Activated CD4-positive, alpha-beta T cell treated with anti-CD3 and anti-CD28 coated beads for 36 hours (primary cell): ENCODE measurements at regions not wholly inside any gene's neighbourhood (a gene's known extent, or its start where the extent isn't known, plus 50 kb on each side); places are given as distances from the start of the nearest gene placed in this dataset.

Experiments used
- ATAC-seq: fragments of 200-7000 bp; cut with Tn5 transposase; one replicate; pipeline ENCODE4 v1.10.0; 2021; ENCODE audit warnings: mild to moderate bottlenecking, moderate library complexity
- CTCF ChIA-PET: fragments of 350-600 bp; sonication (Branson Sonifier 250); formaldehyde crosslinking; loops from one replicate; lab custom pipeline; 2021; ENCODE audit warnings: antibody characterized with exemption; lab: Charles Lee
- POLR2A ChIA-PET: fragments of 350-600 bp; sonication (Branson Sonifier 250); formaldehyde crosslinking; loops from one replicate; lab custom pipeline; 2021; ENCODE audit warnings: antibody characterized with exemption, inconsistent platforms; lab: Charles Lee
- DNase-seq: peaks from one replicate; pipeline ENCODE4 v3.0.0-alpha.2; 2020
- H3K27ac Mint-ChIP-seq: one replicate; pipeline ENCODE4 v1.8.0; 2021; ENCODE audit warnings: mixed read lengths
- H3K27me3 Mint-ChIP-seq: one replicate; pipeline ENCODE4 v1.8.0; 2021; ENCODE audit warnings: mixed read lengths
- H3K36me3 Mint-ChIP-seq: one replicate; pipeline ENCODE4 v1.8.0; 2021; ENCODE audit warnings: low read depth, mixed read lengths
- H3K4me1 Mint-ChIP-seq: one replicate; pipeline ENCODE4 v1.8.0; 2021; ENCODE audit warnings: mixed read lengths
- H3K4me3 Mint-ChIP-seq: one replicate; pipeline ENCODE4 v1.8.0; 2021; ENCODE audit warnings: mild to moderate bottlenecking, moderate library complexity, mixed read lengths
- H3K9me3 Mint-ChIP-seq: one replicate; pipeline ENCODE4 v1.8.0; 2021; ENCODE audit warnings: low read depth, mixed read lengths
- intact Hi-C, 2 experiments: fragments of 100-400 bp; cut with DNase I in 1 of 2; cut with micrococcal nuclease in 1 of 2; formaldehyde crosslinking; loops; one replicate each; pipeline versions ENCODE4 v1.14.2 to v1.15.1; 2022 to 2024; cut with DNase I, micrococcal nuclease

DNA sequence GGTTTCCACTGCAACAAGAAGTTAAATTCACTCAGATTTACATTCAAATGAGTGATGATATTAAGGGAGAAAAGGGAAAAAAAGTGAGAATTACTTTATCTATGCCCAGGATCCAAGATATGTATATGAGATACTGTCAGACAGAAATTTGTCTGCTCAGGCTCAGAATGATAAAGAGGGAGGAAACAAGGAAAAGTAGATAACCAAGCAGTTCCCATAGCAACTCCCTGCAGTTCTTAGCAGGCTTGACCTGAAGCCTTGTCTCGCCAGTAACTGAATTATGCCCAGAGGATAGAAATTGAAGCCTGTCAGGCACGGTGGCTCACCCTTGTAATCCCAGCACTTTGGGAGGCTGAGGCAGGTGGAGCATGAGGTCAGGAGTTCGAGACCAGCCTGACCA is 304.4 kb downstream of the TLE1 start:
- DNase-seq (no peak), ATAC-seq (no peak)
- H3K4me1 Mint-ChIP-seq, result no peaks in the 10 kb centered on the region
- intact Hi-C loops, result no loop called here
- no peaks in the 10 kb centered on the region for H3K36me3 Mint-ChIP-seq
- H3K9me3 Mint-ChIP-seq, result no peaks in the 10 kb centered on the region
- H3K27me3 Mint-ChIP-seq, result no peaks in the 10 kb centered on the region
- ChIA-PET POLR2A (no interaction called here), CTCF (no interaction called here)
- H3K27ac Mint-ChIP-seq, result no peak overlapping the region
- H3K4me3 Mint-ChIP-seq, result no peak overlapping the region

DNA sequence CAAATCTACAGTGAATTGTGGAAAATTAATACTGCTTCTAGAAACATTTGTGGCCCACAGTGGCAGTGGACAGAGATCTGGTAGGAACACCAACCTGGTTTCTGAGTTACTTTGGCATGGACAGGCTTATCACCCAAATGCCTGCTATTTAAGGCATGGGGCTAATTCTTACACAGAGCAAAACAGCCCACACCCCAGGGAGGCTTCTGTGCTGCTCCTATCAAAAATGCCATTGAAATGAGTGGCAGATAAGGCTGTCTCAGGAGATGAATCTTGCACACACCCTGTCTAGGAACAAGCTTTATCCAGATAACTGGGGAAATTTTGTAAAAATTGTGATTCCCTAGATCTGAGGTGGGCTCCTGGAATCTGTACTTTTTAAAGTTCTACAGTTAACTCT is 307.1 kb downstream of the TLE1 start:
- no peaks in the 10 kb centered on the region for H3K9me3 Mint-ChIP-seq
- H3K36me3 Mint-ChIP-seq, result no peaks in the 10 kb centered on the region
- intact Hi-C loops, result no loop called here
- DNase-seq (no peak), ATAC-seq (no peak)
- no peak overlapping the region for H3K4me3 Mint-ChIP-seq
- POLR2A ChIA-PET, result no interaction called here
- no peak overlapping the region for H3K27ac Mint-ChIP-seq
- H3K4me1 Mint-ChIP-seq, result no peaks in the 10 kb centered on the region
- CTCF ChIA-PET, result no interaction called here
- no peaks in the 10 kb centered on the region for H3K27me3 Mint-ChIP-seq

DNA sequence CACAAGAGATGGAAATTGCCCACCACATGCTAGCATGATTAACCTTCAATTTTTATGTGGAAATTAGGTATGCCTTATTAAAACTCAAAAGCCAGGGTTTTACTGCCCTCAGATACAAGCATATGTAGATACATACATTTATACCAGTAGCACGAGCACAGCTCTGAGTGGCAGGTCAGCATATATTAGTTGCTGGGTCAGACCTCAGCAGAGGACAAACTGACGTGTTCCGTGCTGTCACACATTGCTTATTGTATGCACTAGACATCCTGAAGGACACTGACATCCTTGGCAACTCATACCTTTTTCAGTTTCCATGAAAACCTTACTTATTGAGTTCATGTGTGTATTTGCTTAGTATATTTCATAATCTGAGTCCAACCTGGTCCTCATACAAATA is 307.7 kb downstream of the TLE1 start:
- H3K4me1 Mint-ChIP-seq, result no peaks in the 10 kb centered on the region
- POLR2A ChIA-PET, result no interaction called here
- CTCF ChIA-PET, result no interaction called here
- ATAC-seq, result no peak
- intact Hi-C loops, result no loop called here
- DNase-seq, result no peak
- H3K9me3 Mint-ChIP-seq, result no peaks in the 10 kb centered on the region
- H3K27me3 Mint-ChIP-seq, result no peaks in the 10 kb centered on the region
- H3K4me3 Mint-ChIP-seq, result no peak overlapping the region
- H3K36me3 Mint-ChIP-seq, result no peaks in the 10 kb centered on the region
- no peak overlapping the region for H3K27ac Mint-ChIP-seq

DNA sequence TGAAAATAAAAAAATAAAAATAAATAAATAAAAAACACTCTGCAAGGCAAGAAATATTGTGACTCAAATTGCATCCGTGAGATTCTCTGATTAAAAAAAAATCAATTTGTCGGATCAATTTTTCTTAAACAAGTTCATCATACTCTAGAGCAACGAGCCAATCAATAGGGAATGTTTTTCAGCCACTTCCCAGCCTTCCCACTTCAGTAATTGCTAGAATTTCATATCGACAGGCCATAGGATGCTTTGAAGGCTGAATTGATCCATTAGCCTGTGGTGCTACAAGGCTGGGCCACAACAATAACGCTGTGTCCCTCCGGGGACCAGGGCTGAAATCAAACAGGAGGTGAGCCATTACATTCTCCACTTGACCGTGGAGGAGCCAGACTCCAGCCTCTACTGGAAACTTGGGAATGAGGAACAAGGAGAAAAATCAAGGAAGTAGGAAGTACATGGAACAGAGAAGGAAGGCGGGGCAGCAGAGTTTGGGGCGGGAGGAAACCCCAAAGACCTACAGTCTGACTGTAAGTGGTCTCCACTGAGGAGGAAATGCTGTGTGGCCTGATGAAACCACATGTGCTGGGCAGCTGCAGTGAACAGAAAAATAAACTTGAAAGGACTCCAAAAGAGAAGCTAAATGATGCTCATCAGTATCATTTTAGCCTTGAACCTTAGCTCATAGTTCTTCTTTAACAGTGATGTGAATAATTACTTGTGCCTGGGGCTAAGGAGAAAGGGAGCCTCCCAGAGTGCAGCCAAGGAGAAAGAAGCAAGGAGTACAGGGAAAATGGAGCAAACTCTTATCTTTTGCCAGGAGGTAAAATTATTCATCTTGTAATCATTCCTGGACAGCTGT is 308.6 kb downstream of the TLE1 start:
- no peaks in the 10 kb centered on the region for H3K36me3 Mint-ChIP-seq

DNA sequence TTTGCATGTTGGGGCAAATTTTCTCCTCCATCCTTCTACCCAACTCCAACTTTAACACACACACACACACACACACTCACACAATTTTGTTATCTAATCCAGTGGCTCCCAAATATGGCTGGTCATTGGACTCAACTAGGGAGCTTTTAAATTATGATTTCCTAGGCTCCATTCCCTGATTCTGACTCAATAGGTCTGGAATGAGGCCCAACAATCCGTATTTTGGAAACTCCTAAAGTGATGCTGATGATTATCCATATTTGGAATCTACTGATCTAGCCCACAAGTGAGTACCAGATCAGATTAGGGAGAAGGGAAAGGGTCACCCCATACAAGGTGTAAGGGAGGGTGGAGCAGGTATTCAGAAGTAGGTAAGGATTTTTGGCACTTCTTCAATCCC is 309.7 kb downstream of the TLE1 start:
- POLR2A ChIA-PET, result no interaction called here

More for the DNA sequence above, 308.6 kb downstream of the TLE1 start:
- ChIA-PET CTCF (no interaction called here), POLR2A (no interaction called here)
- H3K4me1 Mint-ChIP-seq, result no peaks in the 10 kb centered on the region
- intact Hi-C loops, result no loop called here
- no peak overlapping the region for H3K27ac Mint-ChIP-seq
- no peaks in the 10 kb centered on the region for H3K9me3 Mint-ChIP-seq
- no peaks in the 10 kb centered on the region for H3K27me3 Mint-ChIP-seq
- no peak overlapping the region for H3K4me3 Mint-ChIP-seq
- ATAC-seq, result no peak
- no peak for DNase-seq

DNA sequence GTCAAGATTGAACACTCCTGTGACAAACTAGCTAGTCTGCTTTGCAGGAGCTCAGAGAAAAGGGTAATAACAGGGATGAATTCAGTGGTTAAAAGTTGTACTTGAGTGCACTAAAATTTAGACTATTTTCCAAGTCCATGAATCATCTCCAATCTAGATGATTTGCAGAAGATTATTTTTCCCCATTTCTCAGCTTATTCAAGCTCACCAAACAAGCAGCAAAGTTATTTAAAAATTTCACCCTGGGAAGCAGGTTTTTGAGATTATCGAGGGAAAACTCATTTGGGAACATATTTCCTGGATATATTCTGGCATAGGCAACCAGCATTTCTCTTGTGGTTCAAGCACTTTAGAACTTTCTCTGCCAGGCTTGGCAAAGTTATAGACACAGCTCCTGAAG is 311.4 kb downstream of the TLE1 start:
- no peaks in the 10 kb centered on the region for H3K4me1 Mint-ChIP-seq
- H3K36me3 Mint-ChIP-seq, result no peaks in the 10 kb centered on the region
- H3K27me3 Mint-ChIP-seq, result no peaks in the 10 kb centered on the region
- ChIA-PET CTCF (interaction anchor here (0.6 kb wide), 1 partner anchor 324 kb away, joined by 4 read pairs; no protein-coding TSS in a partner anchor), POLR2A (no interaction called here)
- no peak overlapping the region for H3K27ac Mint-ChIP-seq
- ATAC-seq, result no peak
- intact Hi-C loops, result no loop called here
- no peak for DNase-seq
- no peaks in the 10 kb centered on the region for H3K9me3 Mint-ChIP-seq
- no peak overlapping the region for H3K4me3 Mint-ChIP-seq

More for the DNA sequence above, 309.7 kb downstream of the TLE1 start:
- ATAC-seq (no peak), DNase-seq (no peak)
- Mint-ChIP-seq H3K9me3 (no peaks in the 10 kb centered on the region), H3K4me3 (no peak overlapping the region), H3K27me3 (no peaks in the 10 kb centered on the region), H3K27ac (no peak overlapping the region), H3K36me3 (no peaks in the 10 kb centered on the region), H3K4me1 (no peaks in the 10 kb centered on the region)
- CTCF ChIA-PET, result no interaction called here
- intact Hi-C loops, result no loop called here

DNA sequence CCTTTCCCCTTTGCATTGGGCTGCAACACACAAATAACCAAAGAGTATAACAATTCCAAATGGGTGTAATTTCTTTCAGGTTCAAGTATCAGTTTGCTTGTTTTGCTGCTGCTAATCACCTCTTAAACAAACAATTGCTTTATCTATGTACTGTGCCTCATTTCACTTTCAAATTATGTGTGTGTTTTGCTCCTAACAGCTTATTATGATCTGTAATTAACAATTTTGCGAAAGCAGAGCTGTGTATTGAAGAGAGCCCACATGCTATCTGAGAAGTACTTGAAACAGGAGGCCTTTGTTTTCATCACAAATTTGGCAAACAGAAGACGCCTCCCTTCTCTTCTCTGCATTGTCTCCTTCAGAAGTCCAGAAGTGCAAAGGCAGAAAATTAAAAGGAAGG is 312.0 kb downstream of the TLE1 start:
- Mint-ChIP-seq H3K4me1 (no peaks in the 10 kb centered on the region), H3K9me3 (no peaks in the 10 kb centered on the region), H3K27me3 (no peaks in the 10 kb centered on the region), H3K4me3 (no peak overlapping the region), H3K27ac (no peak overlapping the region), H3K36me3 (no peaks in the 10 kb centered on the region)
- no peak for ATAC-seq
- intact Hi-C loops, result no loop called here
- DNase-seq, result no peak
- CTCF ChIA-PET, result no interaction called here
- POLR2A ChIA-PET, result no interaction called here

DNA sequence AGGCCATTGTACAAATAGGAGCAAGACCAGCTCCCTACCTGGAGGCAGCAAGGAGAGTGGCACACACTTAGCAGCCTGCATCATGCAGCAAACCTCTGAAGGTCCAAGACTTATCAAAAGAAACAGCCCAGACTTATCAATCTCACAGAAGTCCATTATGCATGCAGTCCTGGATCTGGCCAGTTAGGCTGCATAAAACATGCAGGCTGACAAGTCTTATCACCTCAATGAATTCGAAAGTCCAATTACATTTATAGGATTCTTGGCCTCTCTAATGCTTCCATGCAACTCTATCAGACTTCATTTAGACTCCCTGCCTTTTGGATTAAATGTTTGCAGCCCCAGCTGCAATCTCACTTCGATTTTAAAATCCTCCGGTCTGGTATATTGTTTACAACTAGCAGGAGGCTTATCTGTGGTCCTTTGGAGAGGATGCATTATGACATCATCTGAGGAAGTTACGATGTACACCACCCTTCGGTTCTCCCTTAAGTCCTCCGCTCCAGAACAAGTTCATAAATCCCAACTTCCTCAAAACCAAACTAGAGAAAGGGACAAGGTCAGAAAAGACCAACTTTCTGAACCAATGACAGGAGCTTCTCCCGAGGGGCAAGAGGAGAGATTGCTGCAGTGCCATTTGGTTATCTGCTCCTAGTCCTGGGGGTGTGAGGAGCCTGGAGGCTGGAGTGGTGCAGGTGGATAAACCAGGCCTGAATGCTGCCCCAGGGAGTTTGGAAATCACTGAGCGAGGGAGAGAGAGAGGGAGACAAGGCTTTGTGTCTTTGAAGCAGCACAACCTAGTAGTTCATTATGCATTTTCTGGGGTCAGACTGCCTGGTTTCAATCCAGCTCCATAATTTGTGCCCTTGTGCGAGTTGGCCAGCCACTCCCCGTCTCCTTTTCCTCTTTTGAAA is 313.9 kb downstream of the TLE1 start:
- Mint-ChIP-seq H3K4me1 (no peaks in the 10 kb centered on the region), H3K27ac (no peak overlapping the region), H3K27me3 (no peaks in the 10 kb centered on the region), H3K36me3 (no peaks in the 10 kb centered on the region), H3K4me3 (no peak overlapping the region), H3K9me3 (no peaks in the 10 kb centered on the region)
- intact Hi-C loops, result no loop called here
- CTCF ChIA-PET, result no interaction called here
- no peak for DNase-seq
- ATAC-seq, result no peak
- POLR2A ChIA-PET, result no interaction called here

DNA sequence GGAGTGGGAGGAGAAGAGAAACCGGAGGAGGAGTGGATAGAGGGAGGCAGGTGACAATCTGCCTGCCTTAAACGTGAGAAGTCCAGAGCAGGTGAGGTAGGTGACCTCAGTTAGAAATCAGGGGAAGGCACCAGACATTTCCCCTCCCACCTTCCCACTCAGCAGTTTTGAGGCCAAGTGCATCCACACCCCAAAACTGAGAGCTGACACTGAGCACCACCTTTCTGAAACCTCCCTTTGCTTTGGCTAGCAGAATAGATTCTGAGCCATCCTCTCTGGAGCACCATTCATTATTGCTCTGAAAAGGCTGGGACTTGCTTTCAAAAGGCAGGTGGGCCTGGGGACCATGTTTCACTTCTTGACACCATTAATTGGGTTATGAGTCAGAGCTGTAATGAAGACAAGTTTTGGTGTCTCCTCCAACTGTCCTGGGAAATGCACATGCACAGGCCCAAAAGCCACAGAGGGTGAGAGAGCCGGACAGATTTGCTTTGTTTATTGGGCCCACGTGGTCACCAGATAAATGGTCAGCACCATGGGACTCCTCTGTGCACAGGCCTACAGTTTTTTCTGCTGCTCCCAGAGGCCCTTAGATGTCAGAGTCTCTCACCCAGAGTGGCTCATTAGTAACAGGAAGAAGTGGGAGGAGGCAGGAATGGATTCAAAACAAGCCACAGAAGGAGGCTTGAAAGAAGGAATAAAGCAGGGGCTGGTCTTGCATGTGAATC is 314.7 kb downstream of the TLE1 start:
- POLR2A ChIA-PET, result no interaction called here
- intact Hi-C loops, result no loop called here
- Mint-ChIP-seq H3K27ac (no peak overlapping the region), H3K4me1 (no peaks in the 10 kb centered on the region), H3K27me3 (no peaks in the 10 kb centered on the region), H3K36me3 (no peaks in the 10 kb centered on the region), H3K9me3 (no peaks in the 10 kb centered on the region), H3K4me3 (no peak overlapping the region)
- DNase-seq, result no peak
- ATAC-seq, result no peak
- CTCF ChIA-PET, result no interaction called here

DNA sequence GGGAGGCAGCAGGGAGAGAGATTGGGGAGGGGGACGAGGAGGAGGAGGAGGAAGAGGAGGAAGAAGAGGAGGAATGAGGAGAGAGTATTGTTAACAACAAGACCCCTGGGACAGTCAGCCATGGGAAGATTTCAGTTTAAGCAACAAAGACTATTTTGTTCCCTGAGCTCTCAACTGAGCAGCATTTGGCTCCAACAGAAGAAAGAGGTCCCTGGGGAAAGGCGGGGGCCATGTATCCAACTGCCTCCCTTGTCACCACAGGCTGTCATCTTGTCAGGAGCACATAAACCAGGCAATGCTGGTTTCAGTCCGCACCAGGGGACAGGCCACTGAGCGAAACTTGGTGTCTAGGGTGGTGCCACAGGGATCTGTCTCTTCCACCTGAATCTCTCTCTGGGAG is 316.1 kb downstream of the TLE1 start:
- Mint-ChIP-seq H3K4me3 (no peak overlapping the region), H3K36me3 (no peaks in the 10 kb centered on the region), H3K27me3 (no peaks in the 10 kb centered on the region), H3K27ac (no peak overlapping the region), H3K4me1 (no peaks in the 10 kb centered on the region), H3K9me3 (no peaks in the 10 kb centered on the region)
- ATAC-seq, result no peak
- intact Hi-C loops, result no loop called here
- POLR2A ChIA-PET, result no interaction called here
- CTCF ChIA-PET, result interaction anchor here (0.7 kb wide), 1 partner anchor 477 kb away, joined by 3 read pairs; no protein-coding TSS in a partner anchor
- DNase-seq, result no peak

DNA sequence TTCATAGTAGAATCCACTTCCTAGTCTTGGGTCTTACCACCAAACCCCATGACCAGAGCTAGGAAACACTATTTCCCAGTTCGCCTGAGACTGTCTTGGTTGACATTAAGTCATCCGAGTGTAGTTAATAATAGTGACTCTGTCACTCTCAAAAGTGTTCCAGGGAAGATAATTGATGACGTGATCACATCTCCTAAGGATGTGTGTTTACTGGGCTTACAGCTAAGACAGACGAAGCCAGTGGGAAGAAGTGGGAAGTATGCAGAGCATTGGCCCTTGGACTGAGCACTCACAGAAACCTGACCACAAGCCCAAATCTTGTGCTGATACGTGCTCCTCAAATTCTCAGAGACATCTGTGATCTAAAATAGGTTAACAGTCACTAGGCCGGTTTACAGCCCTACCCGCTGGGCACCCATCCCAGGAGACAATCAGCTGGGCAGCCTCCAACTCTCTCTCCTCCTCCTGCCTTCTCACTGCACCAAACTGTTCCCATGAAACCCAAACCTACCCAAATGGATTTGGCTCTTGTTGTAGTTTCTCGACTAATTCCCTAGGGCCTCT is 316.6 kb downstream of the TLE1 start:
- ATAC-seq (no peak), DNase-seq (no peak)
- POLR2A ChIA-PET, result no interaction called here
- CTCF ChIA-PET, result no interaction called here
- Mint-ChIP-seq H3K36me3 (no peaks in the 10 kb centered on the region), H3K4me3 (no peak overlapping the region), H3K9me3 (peaks cover under 1% of the 10 kb centered on the region), H3K27me3 (no peaks in the 10 kb centered on the region), H3K27ac (no peak overlapping the region), H3K4me1 (no peaks in the 10 kb centered on the region)
- intact Hi-C loops, result no loop called here
